Endodermal cell (in vitro differentiated cells): ENCODE measurements at regions not wholly inside any gene's neighbourhood (a gene's known extent, or its start where the extent isn't known, plus 50 kb on each side); places are given as distances from the start of the nearest gene placed in this dataset.
"Not testable (repeated sequence)": the region's sequence is repeated elsewhere in the genome, so short reads cannot be mapped to it uniquely, and the experiment has no call there.

Experiments
- DNase-seq: peaks from one replicate; pipeline ENCODE4 v3.0.0-alpha.2; 2017
- H3K27ac ChIP-seq: 2 replicates; pipeline ENCODE4 v1.5.1; 2013; ENCODE audit warnings: mild to moderate bottlenecking, low read depth, low read length, moderate library complexity
- H3K27me3 ChIP-seq: 2 replicates; pipeline ENCODE4 v1.6.1; 2013; ENCODE audit warnings: mild to moderate bottlenecking, low read length, moderate library complexity; ENCODE audit not compliant: insufficient read depth, control insufficient read depth, poor library complexity, severe bottlenecking
- H3K36me3 ChIP-seq: 2 replicates; pipeline ENCODE4 v1.7.0; 2013; ENCODE audit warnings: mild to moderate bottlenecking, low read length, moderate library complexity; ENCODE audit not compliant: control insufficient read depth, insufficient read depth
- H3K4me1 ChIP-seq: one replicate; pipeline ENCODE4 v1.7.0; 2013; ENCODE audit warnings: low read length; ENCODE audit not compliant: control insufficient read depth, insufficient read depth
- H3K4me3 ChIP-seq: 2 replicates; pipeline ENCODE4 v1.5.1; 2013; ENCODE audit warnings: mild to moderate bottlenecking, low read length, moderate library complexity
- H3K9ac ChIP-seq: 2 replicates; pipeline ENCODE4 v1.6.1; 2013; ENCODE audit warnings: mild to moderate bottlenecking, low read length, moderate library complexity; ENCODE audit not compliant: poor library complexity, severe bottlenecking; ENCODE audit errors: extremely low read depth
- H3K9me3 ChIP-seq: 2 replicates; pipeline ENCODE4 v1.6.1; 2013; ENCODE audit warnings: mild to moderate bottlenecking, low read length, moderate library complexity; ENCODE audit not compliant: control insufficient read depth
- H3K27ac Mint-ChIP-seq: 2 replicates; pipeline ENCODE4 v1.8.0; 2020; ENCODE audit warnings: mixed read lengths
- H3K27me3 Mint-ChIP-seq: 2 replicates; pipeline ENCODE4 v1.8.0; 2021; ENCODE audit warnings: mild to moderate bottlenecking, mixed read lengths; ENCODE audit not compliant: insufficient read depth
- H3K36me3 Mint-ChIP-seq: 2 replicates; pipeline ENCODE4 v1.8.0; 2020; ENCODE audit warnings: low read depth, mixed read lengths
- H3K4me1 Mint-ChIP-seq: 2 replicates; pipeline ENCODE4 v1.8.0; 2020; ENCODE audit warnings: mixed read lengths
- H3K4me3 Mint-ChIP-seq: 2 replicates; pipeline ENCODE4 v1.8.0; 2020; ENCODE audit warnings: mild to moderate bottlenecking, moderate library complexity, mixed read lengths
- H3K9me3 Mint-ChIP-seq: 2 replicates; pipeline ENCODE4 v1.8.0; 2020; ENCODE audit warnings: mild to moderate bottlenecking, mixed read lengths
- WGBS, 2 experiments: methylation state at CpG; one replicate each; pipeline versions ENCODE4 v1.1.5 to v1.1.7; 2013; ENCODE audit warnings: missing lambda C conversion rate in 2 of 2, mixed read lengths in 1 of 2; ENCODE audit not compliant: insufficient coverage in 1 of 2, insufficient read length in 1 of 2; 5-methylcytosine and 5-hydroxymethylcytosine counted together
- TF ChIP-seq, protein P1 (sequence below): fragments of 200-600 bp; sonication (generic); conservative IDR thresholded peaks from 2 replicates; pipeline ENCODE4 v1.5.0; 2021; ENCODE audit warnings: antibody characterized with exemption, mild to moderate bottlenecking

DNA sequence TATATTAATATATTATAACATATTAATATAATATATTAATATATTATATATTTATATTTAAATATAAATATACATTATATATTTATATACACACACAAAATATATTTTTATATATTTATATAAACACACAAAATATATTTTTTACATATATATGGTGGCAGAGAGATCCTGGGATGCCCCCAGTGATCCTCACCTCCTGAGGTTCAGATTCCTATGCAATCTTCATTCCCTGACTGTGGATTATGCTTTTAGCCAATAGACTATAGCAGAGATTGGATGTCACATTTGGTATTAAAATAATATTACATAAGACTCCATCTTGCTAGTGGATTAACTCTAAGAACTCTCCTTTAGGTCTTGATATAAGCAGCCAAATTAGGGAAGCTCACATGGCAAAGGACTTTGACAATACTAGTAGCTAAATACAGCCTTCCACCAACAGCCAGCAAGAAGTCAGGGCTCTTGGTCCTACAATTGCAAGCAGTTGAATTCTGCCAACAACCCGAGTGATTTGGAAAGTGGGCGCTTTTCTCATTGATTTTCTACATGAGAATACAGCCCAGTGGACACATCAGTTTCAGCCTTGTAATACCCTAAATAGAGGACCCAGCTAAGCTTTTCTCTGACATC is 681.0 kb downstream of the C6orf118 start:
- no peak overlapping the region for H3K4me3 Mint-ChIP-seq
- no peak overlapping the region for H3K27ac Mint-ChIP-seq
- H3K27me3 Mint-ChIP-seq = no peaks in the 10 kb centered on the region
- Histone ChIP-seq H3K4me3 (no peak overlapping the region), H3K36me3 (no peaks in the 10 kb centered on the region), H3K9me3 (peaks cover 3% of the 10 kb centered on the region), H3K4me1 (no peaks in the 10 kb centered on the region), H3K27ac (no peak overlapping the region), H3K27me3 (no peaks in the 10 kb centered on the region), H3K9ac (no peak overlapping the region)
- TF ChIP-seq, protein P1, sequence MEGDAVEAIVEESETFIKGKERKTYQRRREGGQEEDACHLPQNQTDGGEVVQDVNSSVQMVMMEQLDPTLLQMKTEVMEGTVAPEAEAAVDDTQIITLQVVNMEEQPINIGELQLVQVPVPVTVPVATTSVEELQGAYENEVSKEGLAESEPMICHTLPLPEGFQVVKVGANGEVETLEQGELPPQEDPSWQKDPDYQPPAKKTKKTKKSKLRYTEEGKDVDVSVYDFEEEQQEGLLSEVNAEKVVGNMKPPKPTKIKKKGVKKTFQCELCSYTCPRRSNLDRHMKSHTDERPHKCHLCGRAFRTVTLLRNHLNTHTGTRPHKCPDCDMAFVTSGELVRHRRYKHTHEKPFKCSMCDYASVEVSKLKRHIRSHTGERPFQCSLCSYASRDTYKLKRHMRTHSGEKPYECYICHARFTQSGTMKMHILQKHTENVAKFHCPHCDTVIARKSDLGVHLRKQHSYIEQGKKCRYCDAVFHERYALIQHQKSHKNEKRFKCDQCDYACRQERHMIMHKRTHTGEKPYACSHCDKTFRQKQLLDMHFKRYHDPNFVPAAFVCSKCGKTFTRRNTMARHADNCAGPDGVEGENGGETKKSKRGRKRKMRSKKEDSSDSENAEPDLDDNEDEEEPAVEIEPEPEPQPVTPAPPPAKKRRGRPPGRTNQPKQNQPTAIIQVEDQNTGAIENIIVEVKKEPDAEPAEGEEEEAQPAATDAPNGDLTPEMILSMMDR = no peak
- 93 to 100% methylated on average over 2 of the region's 2 CpGs for WGBS, 2 experiments
- H3K4me1 Mint-ChIP-seq = no peaks in the 10 kb centered on the region
- no peaks in the 10 kb centered on the region for H3K36me3 Mint-ChIP-seq
- DNase-seq = no peak
- H3K9me3 Mint-ChIP-seq = no peaks in the 10 kb centered on the region

DNA sequence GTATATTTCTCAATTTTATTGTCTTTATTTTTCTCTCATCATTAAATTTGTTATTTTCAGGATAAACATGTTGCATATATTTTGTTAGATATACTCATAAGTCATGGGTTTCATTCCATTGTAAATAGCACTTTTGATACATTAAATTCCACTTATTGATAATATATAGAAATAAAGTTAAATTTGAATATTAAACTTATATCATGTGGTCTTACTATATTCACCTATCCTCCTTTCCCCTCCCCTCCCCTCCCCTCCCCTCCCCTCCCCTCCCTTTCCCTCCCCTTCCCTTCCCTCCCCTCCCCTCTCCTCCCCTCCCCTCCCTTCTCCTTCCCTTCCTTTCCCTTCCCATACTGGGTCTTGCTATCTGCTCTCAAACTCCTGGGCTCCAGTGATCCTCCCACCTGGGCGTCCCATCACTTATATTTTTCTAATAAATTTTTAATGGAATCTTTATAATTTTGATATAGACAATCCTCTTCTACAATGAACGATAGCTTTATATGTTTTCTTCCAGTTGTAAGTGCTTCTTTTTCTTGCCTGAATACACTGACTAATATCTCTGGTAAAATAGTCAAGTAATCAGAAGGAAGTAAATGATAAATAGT is 692.4 kb downstream of the C6orf118 start:
- H3K27me3 Mint-ChIP-seq = no peaks in the 10 kb centered on the region
- no peaks in the 10 kb centered on the region for H3K36me3 Mint-ChIP-seq
- H3K9ac ChIP-seq = no peak overlapping the region
- no peak overlapping the region for H3K27ac Mint-ChIP-seq
- H3K4me1 Mint-ChIP-seq = peaks cover 23% of the 10 kb centered on the region
- H3K9me3 Mint-ChIP-seq = no peaks in the 10 kb centered on the region
- peaks cover 7% of the 10 kb centered on the region for H3K4me1 ChIP-seq
- no peak for DNase-seq
- TF ChIP-seq, protein P1 = no peak
- H3K27me3 ChIP-seq = peaks cover 11% of the 10 kb centered on the region
- H3K9me3 ChIP-seq = no peaks in the 10 kb centered on the region
- WGBS, 2 experiments = 83% methylated on average over 1 of the region's 2 CpGs; no CpG with 5 or more reads in 1 of the 2 experiments
- H3K27ac ChIP-seq = no peak overlapping the region
- H3K4me3 Mint-ChIP-seq = no peak overlapping the region
- H3K36me3 ChIP-seq = no peaks in the 10 kb centered on the region
- H3K4me3 ChIP-seq = no peak overlapping the region

DNA sequence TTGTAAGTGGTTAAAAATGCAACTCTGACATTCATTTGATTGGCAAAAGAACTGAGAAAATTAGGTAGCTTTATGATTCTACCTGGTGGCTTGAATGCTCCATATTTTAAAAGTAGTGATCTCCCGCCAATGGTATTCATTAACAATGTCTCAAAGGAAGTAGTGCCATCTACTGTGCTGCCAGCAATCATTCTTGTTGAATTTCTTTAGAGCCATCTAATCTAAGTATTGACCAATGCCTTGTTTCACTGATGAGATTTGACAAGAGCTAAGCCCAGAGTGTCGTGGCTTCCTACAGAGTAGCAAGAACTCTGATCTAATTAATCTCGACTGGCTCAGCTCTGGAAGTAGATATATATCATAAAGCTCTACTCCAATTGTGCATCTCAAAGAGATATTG is 696.7 kb downstream of the C6orf118 start:
- H3K4me1 ChIP-seq = peaks cover 4% of the 10 kb centered on the region
- no peaks in the 10 kb centered on the region for H3K36me3 Mint-ChIP-seq
- no peak for DNase-seq
- 59 to 90% methylated on average over 2 to 3 of the region's 3 CpGs for WGBS, 2 experiments
- no peak overlapping the region for H3K4me3 Mint-ChIP-seq
- H3K27me3 ChIP-seq = peaks cover 19% of the 10 kb centered on the region
- TF ChIP-seq, protein P1 = no peak
- no peak overlapping the region for H3K9ac ChIP-seq
- no peak overlapping the region for H3K27ac ChIP-seq
- H3K27ac Mint-ChIP-seq = no peak overlapping the region
- no peaks in the 10 kb centered on the region for H3K36me3 ChIP-seq
- H3K27me3 Mint-ChIP-seq = no peaks in the 10 kb centered on the region
- H3K9me3 Mint-ChIP-seq = no peaks in the 10 kb centered on the region
- no peak overlapping the region for H3K4me3 ChIP-seq
- no peaks in the 10 kb centered on the region for H3K9me3 ChIP-seq
- H3K4me1 Mint-ChIP-seq = peaks cover 15% of the 10 kb centered on the region

DNA sequence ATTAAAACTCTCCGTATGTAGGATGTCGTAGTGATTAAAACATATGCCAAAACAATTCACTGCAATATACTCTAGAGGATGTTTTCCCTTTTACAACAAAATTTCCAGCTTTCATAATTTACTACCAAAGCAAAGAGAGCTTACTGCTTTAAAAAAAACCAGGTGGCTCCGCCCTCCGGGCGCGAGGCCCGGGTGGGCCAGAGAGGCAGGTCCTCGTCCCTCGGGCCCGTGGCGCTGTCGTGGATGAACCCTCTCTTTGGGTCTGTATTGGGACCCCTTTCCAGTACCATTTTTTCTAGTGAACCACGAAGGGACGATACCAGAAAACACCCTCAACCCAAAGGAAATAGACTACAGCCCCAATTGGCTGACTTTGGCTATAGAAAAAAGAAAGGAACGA is 698.5 kb downstream of the C6orf118 start:
- 93 to 100% methylated on average over 6 to 15 of the region's 15 CpGs for WGBS, 2 experiments
- H3K27me3 Mint-ChIP-seq, H3K9me3 Mint-ChIP-seq: not testable (repeated sequence)

DNA sequence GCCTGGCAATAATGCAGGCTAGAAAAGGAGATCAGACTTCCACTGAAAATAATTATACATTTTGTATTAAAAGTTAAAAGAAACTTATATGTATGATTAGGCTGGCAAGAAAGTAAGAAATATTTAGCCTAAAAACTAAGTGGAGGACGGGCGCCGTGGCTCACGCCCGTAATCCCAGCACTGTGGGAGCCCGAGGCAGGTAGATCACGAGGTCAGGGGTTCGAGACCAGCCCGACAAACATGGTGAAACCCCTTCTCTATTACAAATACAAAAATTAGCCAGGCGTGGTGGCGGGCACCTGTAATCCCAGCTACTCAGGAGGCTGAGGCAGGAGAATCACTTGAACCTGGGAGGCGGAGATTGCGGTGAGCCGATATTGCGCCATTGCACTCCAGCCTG is 707.0 kb downstream of the C6orf118 start:
- H3K4me1 ChIP-seq, H3K27me3 ChIP-seq, H3K27me3 Mint-ChIP-seq, H3K9me3 Mint-ChIP-seq, H3K9ac ChIP-seq, H3K4me3 Mint-ChIP-seq, DNase-seq, H3K4me3 ChIP-seq, H3K27ac ChIP-seq, H3K27ac Mint-ChIP-seq, H3K9me3 ChIP-seq, H3K36me3 Mint-ChIP-seq, H3K36me3 ChIP-seq, H3K4me1 Mint-ChIP-seq: not testable (repeated sequence)
- 93 to 96% methylated on average over 7 to 15 of the region's 15 CpGs for WGBS, 2 experiments

More for the DNA sequence above, 698.5 kb downstream of the C6orf118 start:
- DNase-seq, H3K36me3 Mint-ChIP-seq, H3K27ac ChIP-seq, H3K9me3 ChIP-seq, H3K27ac Mint-ChIP-seq, H3K9ac ChIP-seq, H3K4me1 ChIP-seq, H3K4me3 Mint-ChIP-seq, H3K4me3 ChIP-seq, H3K36me3 ChIP-seq: not testable (repeated sequence)
- H3K27me3 ChIP-seq = peaks cover 19% of the 10 kb centered on the region
- peaks cover 13% of the 10 kb centered on the region for H3K4me1 Mint-ChIP-seq
